ENCODE measurements at regions not wholly inside any gene's neighbourhood (a gene's known extent, or its start where the extent isn't known, plus 50 kb on each side); places are given as distances from the start of the nearest gene placed in this dataset.

DNA sequence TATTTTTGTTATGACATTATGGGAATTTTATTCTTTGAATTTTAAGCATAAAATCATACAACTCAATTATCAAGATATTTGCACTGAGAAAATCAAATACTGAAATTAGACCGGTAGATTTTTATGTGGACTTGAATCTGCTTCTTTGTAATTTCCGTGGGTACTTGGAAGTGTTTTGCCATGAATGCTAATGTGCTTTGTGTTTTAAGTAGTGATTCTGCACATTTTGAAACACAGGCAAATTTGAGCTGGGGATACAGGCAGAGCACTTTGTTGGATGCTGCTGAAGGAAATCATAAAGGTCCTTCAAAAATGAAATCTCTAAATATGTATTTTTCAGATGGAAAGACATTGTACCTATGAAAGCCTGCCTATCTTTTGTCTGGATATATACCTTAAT is 446.3 kb upstream of the POU3F3 start:
- Histone ChIP-seq H3K36me3 (no peaks in the 10 kb centered on the region), H3K27me3 (ENCODE audit: insufficient read depth, low read depth, severe bottlenecking) (peaks cover 40% of the 10 kb centered on the region), H3K9me3 (ENCODE audit: severe bottlenecking) (no peaks in the 10 kb centered on the region), H3K4me3 (ENCODE audit: low read depth, low read length) (no peak overlapping the region), H3K27ac (no peak overlapping the region)
- no peak for TF ChIP-seq CTCF (IDR thresholded peaks at IDR 0.05; ENCODE audit: low read depth, low read length)
- no peak for DNase-seq

DNA sequence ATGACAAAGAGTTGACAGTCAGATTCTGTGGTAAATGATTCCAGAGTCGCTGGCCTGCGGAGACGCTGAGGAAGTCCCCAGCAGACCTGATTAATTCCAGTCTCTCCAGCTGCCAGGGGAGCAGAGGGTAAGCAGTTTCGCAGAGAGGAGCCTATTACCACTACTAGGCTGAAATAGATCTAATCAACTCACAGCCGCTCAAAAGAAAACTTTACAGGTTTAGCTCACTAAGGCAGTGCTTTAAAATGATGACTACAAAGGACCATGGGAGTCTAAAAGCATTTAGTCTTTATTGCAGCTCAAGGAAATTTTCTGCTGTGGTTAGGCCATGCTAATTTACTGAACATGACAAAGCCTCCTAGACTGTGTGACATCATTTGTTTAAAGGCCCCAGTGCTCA is 445.6 kb upstream of the POU3F3 start:
- no peak for DNase-seq

GRCh38 chr2:104410136-104410535 is 443.8 kb upstream of the POU3F3 start:
- no peak for TF ChIP-seq CTCF (IDR thresholded peaks at IDR 0.05; ENCODE audit: low read depth, low read length)
- H3K4me3 ChIP-seq (ENCODE audit: low read depth, low read length), result no peak overlapping the region
- no peaks in the 10 kb centered on the region for H3K36me3 ChIP-seq
- H3K27me3 ChIP-seq (ENCODE audit: insufficient read depth, low read depth, severe bottlenecking), result peaks cover 45% of the 10 kb centered on the region
- DNase-seq, result no peak
- no peak overlapping the region for H3K27ac ChIP-seq
- no peaks in the 10 kb centered on the region for H3K9me3 ChIP-seq (ENCODE audit: severe bottlenecking)

More for the DNA sequence above, 445.6 kb upstream of the POU3F3 start:
- Histone ChIP-seq H3K4me3 (ENCODE audit: low read depth, low read length) (no peak overlapping the region), H3K36me3 (no peaks in the 10 kb centered on the region), H3K27ac (no peak overlapping the region), H3K9me3 (ENCODE audit: severe bottlenecking) (no peaks in the 10 kb centered on the region), H3K27me3 (ENCODE audit: insufficient read depth, low read depth, severe bottlenecking) (peaks cover 35% of the 10 kb centered on the region)
- TF ChIP-seq CTCF (IDR thresholded peaks at IDR 0.05; ENCODE audit: low read depth, low read length), result no peak

DNA sequence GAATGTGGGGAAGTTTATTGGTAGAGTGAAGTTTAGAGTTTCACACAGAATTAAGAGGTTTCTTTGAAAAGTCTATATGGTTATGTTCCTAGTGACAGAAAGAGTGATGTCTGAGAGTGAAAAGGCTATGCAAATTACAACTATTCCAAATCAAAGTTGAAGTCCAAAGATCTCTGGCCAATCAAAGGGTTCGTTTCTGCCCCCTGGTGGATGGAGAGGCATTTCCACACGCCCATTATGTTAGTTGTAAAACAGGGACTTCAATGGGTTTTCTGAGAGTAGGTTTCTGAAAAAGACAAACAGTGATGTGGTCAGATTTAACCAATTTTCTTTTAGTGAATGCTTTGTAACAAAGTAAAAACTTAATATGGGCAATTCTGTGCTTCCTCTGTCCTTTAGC is 441.5 kb upstream of the POU3F3 start:
- Histone ChIP-seq H3K36me3 (no peaks in the 10 kb centered on the region), H3K9me3 (ENCODE audit: severe bottlenecking) (no peaks in the 10 kb centered on the region), H3K27ac (no peak overlapping the region), H3K27me3 (ENCODE audit: insufficient read depth, low read depth, severe bottlenecking) (peaks cover 56% of the 10 kb centered on the region), H3K4me3 (ENCODE audit: low read depth, low read length) (no peak overlapping the region)
- peak; percentile 54; the same call in 1 of the 2 replicates for TF ChIP-seq CTCF (IDR thresholded peaks at IDR 0.05; ENCODE audit: low read depth, low read length)
- no peak for DNase-seq

- no peak for DNase-seq
- Histone ChIP-seq H3K9me3 (ENCODE audit: severe bottlenecking) (no peaks in the 10 kb centered on the region), H3K4me3 (ENCODE audit: low read depth, low read length) (no peak overlapping the region), H3K27ac (no peak overlapping the region), H3K27me3 (ENCODE audit: insufficient read depth, low read depth, severe bottlenecking) (peaks cover 56% of the 10 kb centered on the region), H3K36me3 (no peaks in the 10 kb centered on the region)
- no peak for TF ChIP-seq CTCF (IDR thresholded peaks at IDR 0.05; ENCODE audit: low read depth, low read length)
Observed at GRCh38 chr2:104413890-104414289, 440.0 kb upstream of the POU3F3 start.

GRCh38 chr2:104415284-104415683 is 438.6 kb upstream of the POU3F3 start:
- DNase-seq, result no peak
- TF ChIP-seq CTCF (IDR thresholded peaks at IDR 0.05; ENCODE audit: low read depth, low read length), result no peak

More at GRCh38 chr2:104415284-104415683, 438.6 kb upstream of the POU3F3 start:
- H3K27me3 ChIP-seq (ENCODE audit: insufficient read depth, low read depth, severe bottlenecking), result peaks cover 66% of the 10 kb centered on the region
- H3K4me3 ChIP-seq (ENCODE audit: low read depth, low read length), result no peak overlapping the region
- no peaks in the 10 kb centered on the region for H3K9me3 ChIP-seq (ENCODE audit: severe bottlenecking)
- no peak overlapping the region for H3K27ac ChIP-seq
- no peaks in the 10 kb centered on the region for H3K36me3 ChIP-seq
